NCI-H2029 treated with DMSO at 0.1 percent for 48 hours (cell line): ENCODE measurements at regions not wholly inside any gene's neighbourhood (a gene's known extent, or its start where the extent isn't known, plus 50 kb on each side); places are given as distances from the start of the nearest gene placed in this dataset.
"Not testable (repeated sequence)": the region's sequence is repeated elsewhere in the genome, so short reads cannot be mapped to it uniquely, and the experiment has no call there.

Experiments used
- DNase-seq: peaks from one replicate; lab custom pipeline; 2025; lab: John Stamatoyannopoulos, UW

- DNase-seq: no peak
These were observed 289.2 kb upstream of the CNR1 start for GRCh38 chr6:88455317-88455716.

GRCh38 chr6:88454658-88455057 is 288.5 kb upstream of the CNR1 start:
- no peak for DNase-seq

GRCh38 chr6:88449770-88450169 is 283.6 kb upstream of the CNR1 start:
- no peak for DNase-seq

- DNase-seq: no peak
These were observed 279.2 kb upstream of the CNR1 start for GRCh38 chr6:88445188-88445965.

- no peak for DNase-seq
These were observed 277.4 kb upstream of the CNR1 start for GRCh38 chr6:88443554-88443953.

- no peak for DNase-seq
These were observed 276.6 kb upstream of the CNR1 start for GRCh38 chr6:88442737-88443136.

GRCh38 chr6:88441346-88441745 is 275.2 kb upstream of the CNR1 start:
- no peak for DNase-seq

GRCh38 chr6:88428068-88428467 is 261.9 kb upstream of the CNR1 start:
- no peak for DNase-seq

- DNase-seq: no peak
These were observed 259.9 kb upstream of the CNR1 start for GRCh38 chr6:88426005-88426404.

- no peak for DNase-seq
These were observed 256.7 kb upstream of the CNR1 start for GRCh38 chr6:88422831-88423230.

- DNase-seq: not testable (repeated sequence)
These were observed 254.9 kb upstream of the CNR1 start for GRCh38 chr6:88420967-88421488.

- not testable (repeated sequence) for DNase-seq
These were observed 253.0 kb upstream of the CNR1 start for GRCh38 chr6:88418921-88419810.

GRCh38 chr6:88417361-88417760 is 251.2 kb upstream of the CNR1 start:
- not testable (repeated sequence) for DNase-seq

GRCh38 chr6:88413459-88413858 is 247.3 kb upstream of the CNR1 start:
- DNase-seq: no peak

- DNase-seq: not testable (repeated sequence)
These were observed 242.2 kb upstream of the CNR1 start for GRCh38 chr6:88408355-88408754.

GRCh38 chr6:88406674-88407073 is 240.5 kb upstream of the CNR1 start:
- not testable (repeated sequence) for DNase-seq

- no peak for DNase-seq
These were observed 237.3 kb upstream of the CNR1 start for GRCh38 chr6:88403486-88403885.

- DNase-seq: no peak
These were observed 236.8 kb upstream of the CNR1 start for GRCh38 chr6:88402909-88403308.

- not testable (repeated sequence) for DNase-seq
These were observed 224.9 kb upstream of the CNR1 start for GRCh38 chr6:88390998-88391397.

GRCh38 chr6:88388589-88388988 is 222.4 kb upstream of the CNR1 start:
- no peak for DNase-seq

GRCh38 chr6:88386167-88386566 is 220.0 kb upstream of the CNR1 start:
- no peak for DNase-seq

GRCh38 chr6:88383183-88383582 is 217.0 kb upstream of the CNR1 start:
- DNase-seq: no peak

- no peak for DNase-seq
These were observed 215.1 kb upstream of the CNR1 start for GRCh38 chr6:88381289-88381642.
